G401.6 (cell line): ENCODE measurements at regions not wholly inside any gene's neighbourhood (a gene's known extent, or its start where the extent isn't known, plus 50 kb on each side); places are given as distances from the start of the nearest gene placed in this dataset.

Experiments
- FAIRE-seq: peaks from 2 replicates; lab custom pipeline; 2012; peaks lifted over from hg19 to GRCh38; lab: Jason Lieb, UNC

GRCh38 chr10:121282264-121282663 lies 316.0 kb downstream of the FGFR2 start:
- FAIRE-seq = no peak

- FAIRE-seq = no peak
Measured at GRCh38 chr10:121282797-121283515, 315.3 kb downstream of the FGFR2 start.

GRCh38 chr10:121284936-121285335 lies 313.3 kb downstream of the FGFR2 start:
- no peak for FAIRE-seq

GRCh38 chr10:121285406-121286196 lies 312.6 kb downstream of the FGFR2 start:
- no peak for FAIRE-seq

- no peak for FAIRE-seq
Measured at GRCh38 chr10:121288011-121288410, 310.2 kb downstream of the FGFR2 start.

GRCh38 chr10:121288864-121289661 lies 309.2 kb downstream of the FGFR2 start:
- FAIRE-seq = no peak

- no peak for FAIRE-seq
Measured at GRCh38 chr10:121289800-121290199, 308.4 kb downstream of the FGFR2 start.

GRCh38 chr10:121290674-121291073 lies 307.6 kb downstream of the FGFR2 start:
- FAIRE-seq = no peak

- no peak for FAIRE-seq
Measured at GRCh38 chr10:121291376-121291775, 306.9 kb downstream of the FGFR2 start.

- no peak for FAIRE-seq
Measured at GRCh38 chr10:121291823-121292222, 306.4 kb downstream of the FGFR2 start.

GRCh38 chr10:121292321-121292720 lies 305.9 kb downstream of the FGFR2 start:
- FAIRE-seq = no peak

- FAIRE-seq = no peak
Measured at GRCh38 chr10:121293110-121293509, 305.1 kb downstream of the FGFR2 start.

- FAIRE-seq = no peak
Measured at GRCh38 chr10:121294630-121295029, 303.6 kb downstream of the FGFR2 start.

- FAIRE-seq = no peak
Measured at GRCh38 chr10:121296378-121296777, 301.9 kb downstream of the FGFR2 start.

- no peak for FAIRE-seq
Measured at GRCh38 chr10:121296881-121297585, 301.2 kb downstream of the FGFR2 start.

- FAIRE-seq = no peak
Measured at GRCh38 chr10:121300723-121301122, 297.5 kb downstream of the FGFR2 start.

- no peak for FAIRE-seq
Measured at GRCh38 chr10:121302541-121303180, 295.6 kb downstream of the FGFR2 start.

- FAIRE-seq = no peak
Measured at GRCh38 chr10:121303287-121303890, 294.9 kb downstream of the FGFR2 start.

- no peak for FAIRE-seq
Measured at GRCh38 chr10:121305066-121305465, 293.2 kb downstream of the FGFR2 start.

- FAIRE-seq = no peak
Measured at GRCh38 chr10:121306159-121306673, 292.0 kb downstream of the FGFR2 start.

- no peak for FAIRE-seq
Measured at GRCh38 chr10:121307411-121307980, 290.7 kb downstream of the FGFR2 start.
